Renal cortical epithelial cell (primary cell): ENCODE measurements at regions not wholly inside any gene's neighbourhood (a gene's known extent, or its start where the extent isn't known, plus 50 kb on each side); places are given as distances from the start of the nearest gene placed in this dataset.
"Not testable (repeated sequence)": the region's sequence is repeated elsewhere in the genome, so short reads cannot be mapped to it uniquely, and the experiment has no call there.

Experiments used
- DNase-seq: peaks from one replicate; pipeline ENCODE4 v3.0.0-alpha.2; 2011; ENCODE audit warnings: low read depth

GRCh38 chr2:145800151-145801091, 1280.5 kb upstream of the ZEB2 start:
- peak; percentile 97 for DNase-seq

GRCh38 chr2:145799595-145800108, 1279.7 kb upstream of the ZEB2 start:
- no peak for DNase-seq

GRCh38 chr2:145798419-145798818, 1278.5 kb upstream of the ZEB2 start:
- no peak for DNase-seq

- peak; percentile 16 for DNase-seq
These were observed 1277.8 kb upstream of the ZEB2 start for GRCh38 chr2:145797692-145798091.

- DNase-seq: no peak
These were observed 1272.8 kb upstream of the ZEB2 start for GRCh38 chr2:145792745-145793144.

- DNase-seq: no peak
These were observed 1269.7 kb upstream of the ZEB2 start for GRCh38 chr2:145789636-145790035.

GRCh38 chr2:145787597-145788361, 1267.9 kb upstream of the ZEB2 start:
- DNase-seq: not testable (repeated sequence)

GRCh38 chr2:145782607-145783006, 1262.7 kb upstream of the ZEB2 start:
- not testable (repeated sequence) for DNase-seq

GRCh38 chr2:145777914-145778313, 1258.0 kb upstream of the ZEB2 start:
- peak; percentile 13 for DNase-seq

GRCh38 chr2:145777297-145777696, 1257.4 kb upstream of the ZEB2 start:
- peak; percentile 89 for DNase-seq

- DNase-seq: no peak
These were observed 1255.7 kb upstream of the ZEB2 start for GRCh38 chr2:145775591-145775990.

- DNase-seq: no peak
These were observed 1251.6 kb upstream of the ZEB2 start for GRCh38 chr2:145771525-145771924.

- DNase-seq: no peak
These were observed 1249.2 kb upstream of the ZEB2 start for GRCh38 chr2:145769011-145769716.

- DNase-seq: peak; percentile 16
These were observed 1246.0 kb upstream of the ZEB2 start for GRCh38 chr2:145765874-145766273.

GRCh38 chr2:145764631-145765030, 1244.7 kb upstream of the ZEB2 start:
- peak; percentile 80 for DNase-seq

GRCh38 chr2:145760781-145761649, 1241.1 kb upstream of the ZEB2 start:
- peak; percentile 88 for DNase-seq

- DNase-seq: no peak
These were observed 1239.5 kb upstream of the ZEB2 start for GRCh38 chr2:145759228-145759915.

GRCh38 chr2:145757503-145758246, 1237.8 kb upstream of the ZEB2 start:
- peak; percentile 75 for DNase-seq

GRCh38 chr2:145755019-145755837, 1235.3 kb upstream of the ZEB2 start:
- no peak for DNase-seq
